ENCODE measurements at regions not wholly inside any gene's neighbourhood (a gene's known extent, or its start where the extent isn't known, plus 50 kb on each side); places are given as distances from the start of the nearest gene placed in this dataset.

- H3K4me1 ChIP-seq: no peaks in the 10 kb centered on the region
- no peaks in the 10 kb centered on the region for H3K27me3 ChIP-seq
- WGBS, 2 donors: 54 to 73% methylated on average over 10 of the region's 10 CpGs
- no peak overlapping the region for H3K27ac ChIP-seq
- no peak for TF ChIP-seq EP300 (IDR thresholded peaks at IDR 0.05)
- no peak for TF ChIP-seq CTCF (IDR thresholded peaks at IDR 0.05)
- no peak overlapping the region for H3K4me3 ChIP-seq
- H3K36me3 ChIP-seq: no peaks in the 10 kb centered on the region
- DNase-seq (ENCODE audit: low spot score in 2 of 2): no peak
- no peaks in the 10 kb centered on the region for H3K9me3 ChIP-seq
Observed at GRCh38 chr1:29789221-29789909, 553.0 kb downstream of the PTPRU start.

GRCh38 chr1:29786791-29787732 is 550.7 kb downstream of the PTPRU start:
- no peaks in the 10 kb centered on the region for H3K36me3 ChIP-seq
- H3K27me3 ChIP-seq: peaks cover 0 to 4% of the 10 kb centered on the region in 2 donors
- no peaks in the 10 kb centered on the region for H3K4me1 ChIP-seq
- no peak overlapping the region for H3K4me3 ChIP-seq
- no peaks in the 10 kb centered on the region for H3K9me3 ChIP-seq
- no peak for DNase-seq (ENCODE audit: low spot score in 2 of 2)
- no peak for TF ChIP-seq EP300 (IDR thresholded peaks at IDR 0.05)
- no peak for TF ChIP-seq POLR2A (IDR thresholded peaks at IDR 0.05)
- no peak for TF ChIP-seq CTCF (IDR thresholded peaks at IDR 0.05)
- WGBS, 2 donors: 84 to 86% methylated on average over 11 to 13 of the region's 13 CpGs
- no peak overlapping the region for H3K27ac ChIP-seq

GRCh38 chr1:29786195-29786594 is 549.9 kb downstream of the PTPRU start:
- H3K36me3 ChIP-seq: no peaks in the 10 kb centered on the region
- no peak overlapping the region for H3K4me3 ChIP-seq
- no peak for TF ChIP-seq POLR2A (IDR thresholded peaks at IDR 0.05)
- no peak for TF ChIP-seq CTCF (IDR thresholded peaks at IDR 0.05)
- no peak for TF ChIP-seq EP300 (IDR thresholded peaks at IDR 0.05)
- WGBS, 2 donors: 83 to 91% methylated on average over 4 of the region's 4 CpGs
- no peaks in the 10 kb centered on the region for H3K9me3 ChIP-seq
- no peak for DNase-seq (ENCODE audit: low spot score in 2 of 2)
- peaks cover 0 to 9% of the 10 kb centered on the region in 2 donors for H3K27me3 ChIP-seq
- no peaks in the 10 kb centered on the region for H3K4me1 ChIP-seq
- H3K27ac ChIP-seq: no peak overlapping the region

- Histone ChIP-seq H3K27ac (no peak overlapping the region), H3K27me3 (peaks cover 0 to 11% of the 10 kb centered on the region in 2 donors), H3K4me3 (no peak overlapping the region), H3K4me1 (no peaks in the 10 kb centered on the region), H3K9me3 (no peaks in the 10 kb centered on the region), H3K36me3 (no peaks in the 10 kb centered on the region)
- no peak for DNase-seq (ENCODE audit: low spot score in 2 of 2)
- no peak for TF ChIP-seq CTCF (IDR thresholded peaks at IDR 0.05)
- no peak for TF ChIP-seq EP300 (IDR thresholded peaks at IDR 0.05)
- TF ChIP-seq POLR2A (IDR thresholded peaks at IDR 0.05): no peak
- 87 to 100% methylated on average over 1 to 5 of the region's 5 CpGs for WGBS, 2 donors
Observed at GRCh38 chr1:29785554-29785953, 549.2 kb downstream of the PTPRU start.

GRCh38 chr1:29785137-29785527 is 548.8 kb downstream of the PTPRU start:
- Histone ChIP-seq H3K4me3 (no peak overlapping the region), H3K27me3 (peaks cover 0 to 11% of the 10 kb centered on the region in 2 donors), H3K27ac (no peak overlapping the region), H3K9me3 (no peaks in the 10 kb centered on the region), H3K4me1 (no peaks in the 10 kb centered on the region), H3K36me3 (no peaks in the 10 kb centered on the region)
- TF ChIP-seq CTCF (IDR thresholded peaks at IDR 0.05) (no peak), POLR2A (IDR thresholded peaks at IDR 0.05) (no peak), EP300 (IDR thresholded peaks at IDR 0.05) (no peak)
- DNase-seq (ENCODE audit: low spot score in 2 of 2): no peak
- 72 to 74% methylated on average over 7 of the region's 7 CpGs for WGBS, 2 donors
